ENCODE measurements at regions not wholly inside any gene's neighbourhood (a gene's known extent, or its start where the extent isn't known, plus 50 kb on each side); places are given as distances from the start of the nearest gene placed in this dataset.

GRCh38 chr14:30005114-30005808 is 77.6 kb upstream of the PRKD1 start:
- H2AFZ ChIP-seq (ENCODE audit: low read length), result no peak overlapping the region
- no peak overlapping the region for H3K18ac ChIP-seq (ENCODE audit: insufficient read length, low read depth, low read length)
- no peaks in the 10 kb centered on the region for H3K23me2 ChIP-seq (ENCODE audit: insufficient read length, low read depth, low read length, poor library complexity, severe bottlenecking)
- H3K4me2 ChIP-seq (ENCODE audit: insufficient read depth, insufficient read length, low read length), result no peak overlapping the region
- peaks cover 2 to 13% (median 2%) of the 10 kb centered on the region in 3 experiments; a peak in 6 of 7 replicates for H3K36me3 Mint-ChIP-seq (ENCODE audit: insufficient read depth in 1 of 3, low read depth in 3 of 3)
- H3K9ac ChIP-seq (ENCODE audit: extremely low read depth, insufficient read length, low read length), result no peak overlapping the region
- no peaks in the 10 kb centered on the region for H3K79me2 ChIP-seq (ENCODE audit: insufficient read depth, low read length)
- no peak overlapping the region for H2BK120ac ChIP-seq (ENCODE audit: low read depth, low read length, poor library complexity, severe bottlenecking)
- no CpG with 5 or more reads among the region's 8 CpGs for WGBS (ENCODE audit: extremely low coverage, insufficient read length, low lambda C conversion rate)
- no peak for DNase-seq
- no peaks in the 10 kb centered on the region for H4K20me1 ChIP-seq (ENCODE audit: control insufficient read depth, insufficient read depth, insufficient read length)
- H3K4me1 ChIP-seq (ENCODE audit: insufficient read depth, low read length), result no peaks in the 10 kb centered on the region
- no peak overlapping the region for H2BK12ac ChIP-seq (ENCODE audit: insufficient read length, low read depth, low read length)
- TF ChIP-seq CTCF (conservative IDR thresholded peaks at IDR 0.05), result peak; percentile 83
- H3K14ac ChIP-seq (ENCODE audit: insufficient read depth, low read length), result no peak overlapping the region
- H4K8ac ChIP-seq (replicated peaks; ENCODE audit: insufficient read length, low read depth, low read length), result no peak overlapping the region
- no peak overlapping the region for H3T11ph ChIP-seq (ENCODE audit: low read length)
- no peak overlapping the region for H4K91ac ChIP-seq (ENCODE audit: insufficient read length, low read depth, low read length)
- H3K4me1 Mint-ChIP-seq, result peaks cover 5 to 10% of the 10 kb centered on the region in 2 experiments; a peak in 3 of 4 replicates
- no peak overlapping the region for H3K23ac ChIP-seq (ENCODE audit: insufficient read length, low read depth, low read length)
- H3K27me3 ChIP-seq (ENCODE audit: insufficient read depth, low read length), result no peaks in the 10 kb centered on the region
- H3K27ac Mint-ChIP-seq, result no peak overlapping the region
- H3K79me1 ChIP-seq (ENCODE audit: insufficient read depth, low read depth, low read length, poor library complexity, severe bottlenecking), result no peaks in the 10 kb centered on the region
- no peak overlapping the region for H2AK5ac ChIP-seq (ENCODE audit: insufficient read length, low read length)
- H3K9me3 Mint-ChIP-seq, result peaks cover 8 to 16% of the 10 kb centered on the region in 2 experiments
- no peaks in the 10 kb centered on the region for H3K27me3 Mint-ChIP-seq (ENCODE audit: low read depth)
- no peak overlapping the region for H4K5ac ChIP-seq (ENCODE audit: insufficient read length, low read depth, low read length)
- H2BK15ac ChIP-seq (ENCODE audit: low read depth, low read length), result no peak overlapping the region
- no peak overlapping the region for H2BK5ac ChIP-seq (ENCODE audit: insufficient read length, low read length)
- H3K56ac ChIP-seq (ENCODE audit: insufficient read length, low read depth, low read length), result no peak overlapping the region
- H3K27ac ChIP-seq (ENCODE audit: insufficient read length, low read depth, low read length), result no peak overlapping the region
- H2BK20ac ChIP-seq (ENCODE audit: low read depth, low read length, poor library complexity, severe bottlenecking), result no peak overlapping the region
- no peaks in the 10 kb centered on the region for H3K9me3 ChIP-seq (ENCODE audit: control insufficient read depth, low read depth, low read length)
- no peak overlapping the region for H3K4me3 Mint-ChIP-seq
- no peak overlapping the region for H3K4ac ChIP-seq (ENCODE audit: low read depth, low read length)

Measured in H9 (cell line).